CD4-positive, alpha-beta T cell treated with Interleukin-1 beta for 1 hour (primary cell): ENCODE measurements at regions not wholly inside any gene's neighbourhood (a gene's known extent, or its start where the extent isn't known, plus 50 kb on each side); places are given as distances from the start of the nearest gene placed in this dataset.
"Not testable (repeated sequence)": the region's sequence is repeated elsewhere in the genome, so short reads cannot be mapped to it uniquely, and the experiment has no call there.

ENCODE experiments used
- DNase-seq, 2 donors: peaks; one replicate each; pipeline ENCODE4 v3.0.0-alpha.2; 2020 to 2022

GRCh38 chr12:83870921-83871599, 1041.5 kb downstream of the SLC6A15 start:
- not testable (repeated sequence) for DNase-seq

- no peak for DNase-seq
Observed at GRCh38 chr12:83866477-83866876, 1046.1 kb downstream of the SLC6A15 start.

GRCh38 chr12:83865431-83865830, 1047.2 kb downstream of the SLC6A15 start:
- DNase-seq = no peak

GRCh38 chr12:83864054-83864453, 1048.5 kb downstream of the SLC6A15 start:
- DNase-seq = no peak

- DNase-seq = no peak
Observed at GRCh38 chr12:83859021-83859420, 1053.6 kb downstream of the SLC6A15 start.

GRCh38 chr12:83856803-83857202, 1055.8 kb downstream of the SLC6A15 start:
- DNase-seq = no peak

- no peak for DNase-seq
Observed at GRCh38 chr12:83850531-83850930, 1062.1 kb downstream of the SLC6A15 start.

- no peak for DNase-seq
Observed at GRCh38 chr12:83848702-83849101, 1063.9 kb downstream of the SLC6A15 start.

- DNase-seq = no peak
Observed at GRCh38 chr12:83843541-83843940, 1069.1 kb downstream of the SLC6A15 start.

GRCh38 chr12:83841620-83842019, 1071.0 kb downstream of the SLC6A15 start:
- no peak for DNase-seq

GRCh38 chr12:83827860-83828259, 1084.7 kb downstream of the SLC6A15 start:
- no peak for DNase-seq

GRCh38 chr12:83827193-83827592, 1085.4 kb downstream of the SLC6A15 start:
- DNase-seq = no peak

- no peak for DNase-seq
Observed at GRCh38 chr12:83826112-83826511, 1086.5 kb downstream of the SLC6A15 start.

- peak; percentile 4 to 6 for DNase-seq
Observed at GRCh38 chr12:83823386-83824045, 1089.1 kb downstream of the SLC6A15 start.

GRCh38 chr12:83821967-83822366, 1090.6 kb downstream of the SLC6A15 start:
- DNase-seq = no peak

GRCh38 chr12:83818881-83819280, 1093.7 kb downstream of the SLC6A15 start:
- DNase-seq = no peak

- DNase-seq = no peak
Observed at GRCh38 chr12:83817730-83818129, 1094.9 kb downstream of the SLC6A15 start.

- DNase-seq = no peak
Observed at GRCh38 chr12:83808591-83808990, 1104.0 kb downstream of the SLC6A15 start.

- no peak for DNase-seq
Observed at GRCh38 chr12:83807871-83808270, 1104.7 kb downstream of the SLC6A15 start.

GRCh38 chr12:83805873-83806272, 1106.7 kb downstream of the SLC6A15 start:
- DNase-seq = no peak

- DNase-seq = no peak
Observed at GRCh38 chr12:83805156-83805772, 1107.3 kb downstream of the SLC6A15 start.

- no peak for DNase-seq
Observed at GRCh38 chr12:83801972-83802371, 1110.6 kb downstream of the SLC6A15 start.

- DNase-seq = no peak
Observed at GRCh38 chr12:83800022-83800421, 1112.6 kb downstream of the SLC6A15 start.

GRCh38 chr12:83796531-83796930, 1109.8 kb downstream of the TMTC2 start:
- DNase-seq = no peak
